Fibroblast of lung (primary cell): ENCODE measurements at regions not wholly inside any gene's neighbourhood (a gene's known extent, or its start where the extent isn't known, plus 50 kb on each side); places are given as distances from the start of the nearest gene placed in this dataset.

ENCODE experiments used
- CTCF ChIP-seq, 2 donors: IDR thresholded peaks in 1 of 2; conservative IDR thresholded peaks in 1 of 2; 1 replicate in 1 of 2; 2 replicates in 1 of 2; pipeline ENCODE4 v1.5.1; 2011 to 2012; ENCODE audit warnings: low read length in 2 of 2, control low read depth in 1 of 2, inconsistent platforms in 1 of 2, low read depth in 1 of 2, mild to moderate bottlenecking in 1 of 2
- EZH2 ChIP-seq: IDR thresholded peaks from 2 replicates; pipeline ENCODE4 v1.5.1; 2012; ENCODE audit warnings: low read length, control low read depth, mild to moderate bottlenecking; ENCODE audit errors: missing control alignments

GRCh38 chr11:91366816-91367215 lies 857.8 kb upstream of the FAT3 start:
- TF ChIP-seq EZH2, result no peak
- TF ChIP-seq CTCF (conservative IDR thresholded peaks at IDR 0.05 in 1 of 2, IDR thresholded peaks at IDR 0.05 in 1 of 2; ENCODE audit: low read depth in 1 of 2, low read length in 2 of 2), result no peak
